GM12891 (cell line): ENCODE measurements at regions not wholly inside any gene's neighbourhood (a gene's known extent, or its start where the extent isn't known, plus 50 kb on each side); places are given as distances from the start of the nearest gene placed in this dataset.

ENCODE experiments used
- DNase-seq: peaks from one replicate; pipeline ENCODE4 v3.0.0; 2011; ENCODE audit warnings: low spot score; ENCODE audit not compliant: insufficient read length
- FAIRE-seq: peaks from 2 replicates; lab custom pipeline; 2011; peaks lifted over from hg19 to GRCh38; lab: Jason Lieb, UNC
- PAX5 ChIP-seq: IDR thresholded peaks from 2 replicates; pipeline ENCODE4 v1.6.1; 2011; ENCODE audit warnings: low read length, moderate library complexity, mild to moderate bottlenecking; ENCODE audit not compliant: insufficient read depth, severe bottlenecking
- POLR2A ChIP-seq: IDR thresholded peaks from 2 replicates; pipeline ENCODE4 v1.6.1; 2011; ENCODE audit warnings: low read depth, low read length, control low read depth
- POLR2AphosphoS5 ChIP-seq: IDR thresholded peaks from 2 replicates; pipeline ENCODE4 v1.6.1; 2011; ENCODE audit warnings: low read depth, low read length, control low read depth
- POU2F2 ChIP-seq: IDR thresholded peaks from 2 replicates; pipeline ENCODE4 v1.6.1; 2011; ENCODE audit warnings: low read depth, mild to moderate bottlenecking, control low read depth, low read length, moderate library complexity
- SPI1 ChIP-seq: IDR thresholded peaks from 2 replicates; pipeline ENCODE4 v1.6.1; 2011; ENCODE audit warnings: low read depth, low read length, control low read depth
- TAF1 ChIP-seq: IDR thresholded peaks from 2 replicates; pipeline ENCODE4 v1.6.1; 2011; ENCODE audit warnings: low read depth, low read length, control low read depth

- DNase-seq (no peak), FAIRE-seq (no peak)
Measured at GRCh38 chr21:21907271-21907670, 909.1 kb downstream of the NCAM2 start.

GRCh38 chr21:21915816-21916215 lies 917.6 kb downstream of the NCAM2 start:
- no peak for DNase-seq
- no peak for TF ChIP-seq POU2F2
- no peak for FAIRE-seq

More at GRCh38 chr21:21907271-21907670, 909.1 kb downstream of the NCAM2 start:
- TF ChIP-seq POLR2A (no peak), POLR2AphosphoS5 (no peak), POU2F2 (no peak), SPI1 (no peak), TAF1 (no peak), PAX5 (no peak)

GRCh38 chr21:21921410-21922232 lies 923.4 kb downstream of the NCAM2 start:
- no peak for FAIRE-seq
- no peak for DNase-seq
- TF ChIP-seq TAF1: no peak

- DNase-seq (no peak), FAIRE-seq (no peak)
- TF ChIP-seq POU2F2: no peak
- no peak for TF ChIP-seq SPI1
- no peak for TF ChIP-seq TAF1
- no peak for TF ChIP-seq PAX5
- no peak for TF ChIP-seq POLR2A
- no peak for TF ChIP-seq POLR2AphosphoS5
Measured at GRCh38 chr21:21929226-21929625, 931.0 kb downstream of the NCAM2 start.

GRCh38 chr21:21929789-21930188 lies 931.6 kb downstream of the NCAM2 start:
- FAIRE-seq (no peak), DNase-seq (no peak)
- no peak for TF ChIP-seq POLR2A
- TF ChIP-seq POLR2AphosphoS5: no peak

- FAIRE-seq: no peak
- TF ChIP-seq SPI1: no peak
- DNase-seq: no peak
Measured at GRCh38 chr21:21952566-21952965, 954.4 kb downstream of the NCAM2 start.

- TF ChIP-seq PAX5 (no peak), POLR2AphosphoS5 (no peak), POLR2A (no peak), POU2F2 (no peak), SPI1 (no peak), TAF1 (no peak)
- FAIRE-seq: no peak
- DNase-seq: no peak
Measured at GRCh38 chr21:21955204-21955603, 957.0 kb downstream of the NCAM2 start.

- DNase-seq: no peak
- FAIRE-seq: no peak
- no peak for TF ChIP-seq POU2F2
- no peak for TF ChIP-seq POLR2AphosphoS5
- no peak for TF ChIP-seq POLR2A
- no peak for TF ChIP-seq SPI1
- no peak for TF ChIP-seq PAX5
- TF ChIP-seq TAF1: no peak
Measured at GRCh38 chr21:21957490-21957889, 959.3 kb downstream of the NCAM2 start.

GRCh38 chr21:21963911-21964310 lies 965.7 kb downstream of the NCAM2 start:
- no peak for FAIRE-seq

GRCh38 chr21:21968810-21969209 lies 970.6 kb downstream of the NCAM2 start:
- FAIRE-seq: no peak

More at GRCh38 chr21:21963911-21964310, 965.7 kb downstream of the NCAM2 start:
- DNase-seq: no peak
- no peak for TF ChIP-seq POU2F2
- TF ChIP-seq PAX5: no peak
- TF ChIP-seq SPI1: no peak
- no peak for TF ChIP-seq POLR2A

GRCh38 chr21:21969211-21969610 lies 971.0 kb downstream of the NCAM2 start:
- no peak for DNase-seq
- FAIRE-seq: no peak
- TF ChIP-seq POLR2AphosphoS5: no peak
- TF ChIP-seq POLR2A: no peak
- no peak for TF ChIP-seq TAF1

More at GRCh38 chr21:21968810-21969209, 970.6 kb downstream of the NCAM2 start:
- TF ChIP-seq POU2F2 (no peak), SPI1 (no peak), POLR2AphosphoS5 (no peak), TAF1 (no peak), PAX5 (no peak), POLR2A (no peak)
- no peak for DNase-seq
